ENCODE measurements at regions not wholly inside any gene's neighbourhood (a gene's known extent, or its start where the extent isn't known, plus 50 kb on each side); places are given as distances from the start of the nearest gene placed in this dataset.

DNA sequence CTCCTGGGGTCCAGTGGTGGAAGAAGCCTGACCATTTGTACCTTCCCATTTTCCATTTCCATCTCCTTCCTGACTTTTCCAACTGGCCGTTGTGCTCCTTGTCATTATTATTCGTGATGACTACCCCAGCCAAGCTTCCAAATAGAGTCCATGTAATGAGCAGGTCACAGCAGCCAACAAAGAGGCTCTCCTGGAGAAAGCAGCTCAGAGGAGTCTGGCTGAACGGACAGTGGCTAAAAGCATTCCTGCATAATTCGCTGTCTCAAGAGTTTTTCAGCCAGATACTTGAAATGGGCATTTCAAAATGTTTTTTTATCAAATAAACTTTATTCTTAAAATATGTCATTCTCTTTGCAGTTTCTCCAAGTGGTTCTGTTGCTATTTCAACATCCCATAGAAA is 458.6 kb downstream of the INHBA start:
- TF ChIP-seq, protein P1, sequence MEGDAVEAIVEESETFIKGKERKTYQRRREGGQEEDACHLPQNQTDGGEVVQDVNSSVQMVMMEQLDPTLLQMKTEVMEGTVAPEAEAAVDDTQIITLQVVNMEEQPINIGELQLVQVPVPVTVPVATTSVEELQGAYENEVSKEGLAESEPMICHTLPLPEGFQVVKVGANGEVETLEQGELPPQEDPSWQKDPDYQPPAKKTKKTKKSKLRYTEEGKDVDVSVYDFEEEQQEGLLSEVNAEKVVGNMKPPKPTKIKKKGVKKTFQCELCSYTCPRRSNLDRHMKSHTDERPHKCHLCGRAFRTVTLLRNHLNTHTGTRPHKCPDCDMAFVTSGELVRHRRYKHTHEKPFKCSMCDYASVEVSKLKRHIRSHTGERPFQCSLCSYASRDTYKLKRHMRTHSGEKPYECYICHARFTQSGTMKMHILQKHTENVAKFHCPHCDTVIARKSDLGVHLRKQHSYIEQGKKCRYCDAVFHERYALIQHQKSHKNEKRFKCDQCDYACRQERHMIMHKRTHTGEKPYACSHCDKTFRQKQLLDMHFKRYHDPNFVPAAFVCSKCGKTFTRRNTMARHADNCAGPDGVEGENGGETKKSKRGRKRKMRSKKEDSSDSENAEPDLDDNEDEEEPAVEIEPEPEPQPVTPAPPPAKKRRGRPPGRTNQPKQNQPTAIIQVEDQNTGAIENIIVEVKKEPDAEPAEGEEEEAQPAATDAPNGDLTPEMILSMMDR (IDR thresholded peaks at IDR 0.05): no peak
- no peak for TF ChIP-seq CEBPB (IDR thresholded peaks at IDR 0.05)

Measured in A549 (cell line).